Peyer's patch (tissue), 4 donors: ENCODE measurements at regions not wholly inside any gene's neighbourhood (a gene's known extent, or its start where the extent isn't known, plus 50 kb on each side); places are given as distances from the start of the nearest gene placed in this dataset.
A peak's percentile ranks its signal among the peaks of the same experiment; 100 is the strongest.

ENCODE experiments used
- DNase-seq, 3 donors: peaks; one replicate each; pipeline ENCODE4 v3.0.0-alpha.2; 2017 to 2019
- H3K27ac ChIP-seq, 4 donors: fragments of 200-600 bp; sonication (generic); one replicate each; pipeline ENCODE4 v1.5.1; 2016 to 2019
- H3K27me3 ChIP-seq, 2 donors: fragments of 200-600 bp; sonication (generic); one replicate each; pipeline ENCODE4 v1.5.1; 2019
- H3K36me3 ChIP-seq, 3 donors: fragments of 200-600 bp; sonication (generic); one replicate each; pipeline ENCODE4 v1.5.1; 2016 to 2019
- H3K4me1 ChIP-seq, 4 donors: fragments of 200-600 bp; sonication (generic); one replicate each; pipeline ENCODE4 v1.5.1; 2016 to 2019
- H3K4me3 ChIP-seq, 4 donors: fragments of 200-600 bp; sonication (generic); 1 replicate in 3 of 4; 2 replicates in 1 of 4; pipeline ENCODE4 v1.5.1; 2016 to 2019; ENCODE audit warnings: mild to moderate bottlenecking in 1 of 4
- H3K9me3 ChIP-seq, 4 donors: fragments of 200-600 bp; sonication (generic); one replicate each; pipeline ENCODE4 v1.5.1; 2016 to 2019; ENCODE audit warnings: mild to moderate bottlenecking in 1 of 4
- CTCF ChIP-seq, 6 experiments: fragments of 450-650 bp in 4 of 6; fragments of 200-600 bp in 2 of 6; sonication (generic) in 1 of 6; IDR thresholded peaks; one replicate each; pipeline ENCODE4 v1.5.1; 2017 to 2019; ENCODE audit warnings: antibody characterized with exemption in 6 of 6, mild to moderate bottlenecking in 3 of 6, moderate library complexity in 1 of 6
- POLR2A ChIP-seq, 2 donors: fragments of 450-650 bp; IDR thresholded peaks; one replicate each; pipeline ENCODE4 v1.5.1; 2017; ENCODE audit warnings: antibody characterized with exemption in 2 of 2, mild to moderate bottlenecking in 2 of 2, moderate library complexity in 2 of 2

- no peak overlapping the region for H3K4me3 ChIP-seq
- no peaks in the 10 kb centered on the region for H3K4me1 ChIP-seq
- no peaks in the 10 kb centered on the region for H3K9me3 ChIP-seq
- no peak for TF ChIP-seq CTCF (IDR thresholded peaks at IDR 0.05)
- no peak for TF ChIP-seq POLR2A (IDR thresholded peaks at IDR 0.05)
- H3K36me3 ChIP-seq, result no peaks in the 10 kb centered on the region
- H3K27ac ChIP-seq, result no peak overlapping the region
- no peak for DNase-seq
- H3K27me3 ChIP-seq, result no peaks in the 10 kb centered on the region
Observed at GRCh38 chr2:10193276-10193795, 70.8 kb downstream of the RRM2 start.

- no peak overlapping the region for H3K27ac ChIP-seq
- TF ChIP-seq POLR2A (IDR thresholded peaks at IDR 0.05) (no peak), CTCF (IDR thresholded peaks at IDR 0.05) (no peak)
- H3K36me3 ChIP-seq, result no peaks in the 10 kb centered on the region
- no peak for DNase-seq
- H3K4me3 ChIP-seq, result no peak overlapping the region
- no peaks in the 10 kb centered on the region for H3K9me3 ChIP-seq
- H3K27me3 ChIP-seq, result no peaks in the 10 kb centered on the region
- H3K4me1 ChIP-seq, result no peaks in the 10 kb centered on the region
Observed at GRCh38 chr2:10193851-10194820, 71.6 kb downstream of the RRM2 start.

GRCh38 chr2:10195278-10196109 lies 73.0 kb downstream of the RRM2 start:
- no peak overlapping the region for H3K27ac ChIP-seq
- TF ChIP-seq POLR2A (IDR thresholded peaks at IDR 0.05) (no peak), CTCF (IDR thresholded peaks at IDR 0.05) (no peak)
- no peak overlapping the region for H3K4me3 ChIP-seq
- no peaks in the 10 kb centered on the region for H3K36me3 ChIP-seq
- H3K27me3 ChIP-seq, result no peaks in the 10 kb centered on the region
- H3K9me3 ChIP-seq, result no peaks in the 10 kb centered on the region
- no peaks in the 10 kb centered on the region for H3K4me1 ChIP-seq
- DNase-seq, result no peak

GRCh38 chr2:10196110-10196892 lies 73.8 kb downstream of the RRM2 start:
- Histone ChIP-seq H3K27me3 (no peaks in the 10 kb centered on the region), H3K27ac (no peak overlapping the region), H3K36me3 (no peaks in the 10 kb centered on the region), H3K4me1 (no peaks in the 10 kb centered on the region), H3K4me3 (no peak overlapping the region), H3K9me3 (no peaks in the 10 kb centered on the region)
- peak in 2 of 3 donors; percentile 51 to 67 for DNase-seq
- TF ChIP-seq CTCF (IDR thresholded peaks at IDR 0.05), result no peak
- no peak for TF ChIP-seq POLR2A (IDR thresholded peaks at IDR 0.05)
